ENCODE measurements at regions not wholly inside any gene's neighbourhood (a gene's known extent, or its start where the extent isn't known, plus 50 kb on each side); places are given as distances from the start of the nearest gene placed in this dataset.

DNA sequence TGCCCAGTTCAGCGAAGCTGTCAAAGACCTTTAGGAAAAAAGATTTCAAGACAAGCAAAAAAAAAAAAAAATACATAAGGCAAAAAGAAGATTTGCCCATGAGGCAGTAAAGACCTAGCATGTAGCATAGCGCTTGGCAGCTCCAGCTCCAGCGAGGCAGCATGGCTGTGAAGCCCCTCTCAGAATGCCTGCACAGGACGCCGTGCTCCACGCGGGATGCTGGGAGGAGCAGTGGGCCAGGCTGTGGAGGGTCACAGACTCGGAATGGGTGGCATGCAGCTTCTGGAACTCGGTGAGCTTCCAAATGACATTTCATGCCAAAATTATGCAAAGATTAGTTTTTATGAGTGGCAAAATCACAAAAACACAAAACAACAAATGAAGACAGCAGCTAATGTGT, 267.3 kb downstream of the ZNF516 start:
- TF ChIP-seq POLR2AphosphoS5 (IDR thresholded peaks at IDR 0.05; ENCODE audit: low read depth) = no peak
- TF ChIP-seq, protein P1, sequence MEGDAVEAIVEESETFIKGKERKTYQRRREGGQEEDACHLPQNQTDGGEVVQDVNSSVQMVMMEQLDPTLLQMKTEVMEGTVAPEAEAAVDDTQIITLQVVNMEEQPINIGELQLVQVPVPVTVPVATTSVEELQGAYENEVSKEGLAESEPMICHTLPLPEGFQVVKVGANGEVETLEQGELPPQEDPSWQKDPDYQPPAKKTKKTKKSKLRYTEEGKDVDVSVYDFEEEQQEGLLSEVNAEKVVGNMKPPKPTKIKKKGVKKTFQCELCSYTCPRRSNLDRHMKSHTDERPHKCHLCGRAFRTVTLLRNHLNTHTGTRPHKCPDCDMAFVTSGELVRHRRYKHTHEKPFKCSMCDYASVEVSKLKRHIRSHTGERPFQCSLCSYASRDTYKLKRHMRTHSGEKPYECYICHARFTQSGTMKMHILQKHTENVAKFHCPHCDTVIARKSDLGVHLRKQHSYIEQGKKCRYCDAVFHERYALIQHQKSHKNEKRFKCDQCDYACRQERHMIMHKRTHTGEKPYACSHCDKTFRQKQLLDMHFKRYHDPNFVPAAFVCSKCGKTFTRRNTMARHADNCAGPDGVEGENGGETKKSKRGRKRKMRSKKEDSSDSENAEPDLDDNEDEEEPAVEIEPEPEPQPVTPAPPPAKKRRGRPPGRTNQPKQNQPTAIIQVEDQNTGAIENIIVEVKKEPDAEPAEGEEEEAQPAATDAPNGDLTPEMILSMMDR (conservative IDR thresholded peaks at IDR 0.05; ENCODE audit: low read depth in 2 of 2) = no peak
- no peak for TF ChIP-seq REST (IDR thresholded peaks at IDR 0.05; ENCODE audit: unreplicated experiment)
- no peak for TF ChIP-seq JUNB (IDR thresholded peaks at IDR 0.05; ENCODE audit: unreplicated experiment)
- no peak for TF ChIP-seq EZH2 (IDR thresholded peaks at IDR 0.05; ENCODE audit: low read depth, unreplicated experiment)
- no peak for TF ChIP-seq EZH2phosphoT487 (IDR thresholded peaks at IDR 0.05; ENCODE audit: unreplicated experiment)
- no peak for TF ChIP-seq STAT1 (IDR thresholded peaks at IDR 0.05; ENCODE audit: unreplicated experiment)
- no peak for TF ChIP-seq ZNF331 (CRISPR knock-in tag; IDR thresholded peaks at IDR 0.05; ENCODE audit: low read depth)
- TF ChIP-seq ETS1 (IDR thresholded peaks at IDR 0.05) = no peak

All from GM23338 (cell line).